Spleen (tissue), 7 donors: ENCODE measurements at regions not wholly inside any gene's neighbourhood (a gene's known extent, or its start where the extent isn't known, plus 50 kb on each side); places are given as distances from the start of the nearest gene placed in this dataset.

ENCODE experiments used
- POLR2A ChIP-seq, 3 donors: fragments of 450-650 bp; IDR thresholded peaks; one replicate each; pipeline ENCODE4 v1.5.1; 2017; ENCODE audit warnings: antibody characterized with exemption in 3 of 3, mild to moderate bottlenecking in 1 of 3
- POLR2AphosphoS5 ChIP-seq, 3 donors: sonication (generic); formaldehyde crosslinking; IDR thresholded peaks; one replicate each; pipeline ENCODE4 v1.5.1; 2017; ENCODE audit warnings: antibody characterized with exemption in 3 of 3
- TF ChIP-seq, protein P1 (sequence below), 11 experiments: fragments of 200-600 bp in 7 of 11; fragments of 450-650 bp in 4 of 11; sonication (generic) in 4 of 11; IDR thresholded peaks in 8 of 11; conservative IDR thresholded peaks in 3 of 11; 1 replicate in 7 of 11; 2 replicates in 4 of 11; pipeline versions ENCODE4 v1.4.0 to v1.8.0; 2016 to 2021; ENCODE audit warnings: antibody characterized with exemption in 11 of 11, inconsistent platforms in 4 of 11, mild to moderate bottlenecking in 1 of 11
- donor health status: DM: no; HTN: no; CAD: no; lungs with moderate emphysema.
- donor health status: DM: no; HTN: no; CAD: no.
- donor health status: DM: no; HTN: no; CAD: no.

DNA sequence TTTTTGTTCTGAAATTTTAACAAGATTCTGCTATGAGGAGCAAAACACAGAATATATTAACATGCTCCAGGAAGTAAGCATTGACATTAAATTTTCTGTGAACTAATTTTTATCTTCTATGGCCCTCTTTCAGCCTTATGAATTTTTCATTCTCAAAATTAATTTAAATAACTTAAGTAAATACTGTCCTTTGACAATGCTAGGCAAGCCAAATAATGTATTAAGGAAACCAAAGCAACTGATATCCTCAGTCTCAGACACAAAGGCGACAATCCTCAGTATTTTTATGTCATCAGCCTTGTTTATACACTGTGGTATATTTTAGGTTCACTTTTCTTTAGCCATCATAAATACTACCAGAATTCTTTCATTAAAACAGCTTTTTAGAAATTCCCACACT is 159.8 kb downstream of the CGGBP1 start:
- TF ChIP-seq, protein P1, sequence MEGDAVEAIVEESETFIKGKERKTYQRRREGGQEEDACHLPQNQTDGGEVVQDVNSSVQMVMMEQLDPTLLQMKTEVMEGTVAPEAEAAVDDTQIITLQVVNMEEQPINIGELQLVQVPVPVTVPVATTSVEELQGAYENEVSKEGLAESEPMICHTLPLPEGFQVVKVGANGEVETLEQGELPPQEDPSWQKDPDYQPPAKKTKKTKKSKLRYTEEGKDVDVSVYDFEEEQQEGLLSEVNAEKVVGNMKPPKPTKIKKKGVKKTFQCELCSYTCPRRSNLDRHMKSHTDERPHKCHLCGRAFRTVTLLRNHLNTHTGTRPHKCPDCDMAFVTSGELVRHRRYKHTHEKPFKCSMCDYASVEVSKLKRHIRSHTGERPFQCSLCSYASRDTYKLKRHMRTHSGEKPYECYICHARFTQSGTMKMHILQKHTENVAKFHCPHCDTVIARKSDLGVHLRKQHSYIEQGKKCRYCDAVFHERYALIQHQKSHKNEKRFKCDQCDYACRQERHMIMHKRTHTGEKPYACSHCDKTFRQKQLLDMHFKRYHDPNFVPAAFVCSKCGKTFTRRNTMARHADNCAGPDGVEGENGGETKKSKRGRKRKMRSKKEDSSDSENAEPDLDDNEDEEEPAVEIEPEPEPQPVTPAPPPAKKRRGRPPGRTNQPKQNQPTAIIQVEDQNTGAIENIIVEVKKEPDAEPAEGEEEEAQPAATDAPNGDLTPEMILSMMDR (IDR thresholded peaks at IDR 0.05 in 8 of 11, conservative IDR thresholded peaks at IDR 0.05 in 3 of 11) = no peak
- TF ChIP-seq POLR2A (IDR thresholded peaks at IDR 0.05) (no peak), POLR2AphosphoS5 (IDR thresholded peaks at IDR 0.05) (no peak)
